ENCODE measurements at regions not wholly inside any gene's neighbourhood (a gene's known extent, or its start where the extent isn't known, plus 50 kb on each side); places are given as distances from the start of the nearest gene placed in this dataset.

DNA sequence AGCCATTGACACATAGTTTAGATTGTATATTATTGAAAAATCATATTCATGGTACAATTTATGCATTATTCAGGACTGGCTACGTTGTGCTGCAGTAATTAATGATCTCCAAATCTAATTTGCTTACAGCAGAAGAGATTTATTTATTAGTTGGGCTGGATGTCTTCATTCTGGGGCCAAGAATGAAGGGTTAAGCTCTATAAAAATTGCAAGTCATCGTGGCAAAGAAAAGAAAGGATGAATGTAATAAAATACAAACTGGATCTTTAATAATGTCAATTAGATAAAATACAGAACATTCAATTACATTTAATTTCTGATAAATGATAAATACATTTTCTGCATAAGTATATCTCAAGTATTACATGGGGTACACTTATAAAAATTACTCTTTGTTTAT is 151.8 kb upstream of the ANO5 start:
- H3K36me3 ChIP-seq, result no peaks in the 10 kb centered on the region
- TF ChIP-seq, protein P1, sequence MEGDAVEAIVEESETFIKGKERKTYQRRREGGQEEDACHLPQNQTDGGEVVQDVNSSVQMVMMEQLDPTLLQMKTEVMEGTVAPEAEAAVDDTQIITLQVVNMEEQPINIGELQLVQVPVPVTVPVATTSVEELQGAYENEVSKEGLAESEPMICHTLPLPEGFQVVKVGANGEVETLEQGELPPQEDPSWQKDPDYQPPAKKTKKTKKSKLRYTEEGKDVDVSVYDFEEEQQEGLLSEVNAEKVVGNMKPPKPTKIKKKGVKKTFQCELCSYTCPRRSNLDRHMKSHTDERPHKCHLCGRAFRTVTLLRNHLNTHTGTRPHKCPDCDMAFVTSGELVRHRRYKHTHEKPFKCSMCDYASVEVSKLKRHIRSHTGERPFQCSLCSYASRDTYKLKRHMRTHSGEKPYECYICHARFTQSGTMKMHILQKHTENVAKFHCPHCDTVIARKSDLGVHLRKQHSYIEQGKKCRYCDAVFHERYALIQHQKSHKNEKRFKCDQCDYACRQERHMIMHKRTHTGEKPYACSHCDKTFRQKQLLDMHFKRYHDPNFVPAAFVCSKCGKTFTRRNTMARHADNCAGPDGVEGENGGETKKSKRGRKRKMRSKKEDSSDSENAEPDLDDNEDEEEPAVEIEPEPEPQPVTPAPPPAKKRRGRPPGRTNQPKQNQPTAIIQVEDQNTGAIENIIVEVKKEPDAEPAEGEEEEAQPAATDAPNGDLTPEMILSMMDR (IDR thresholded peaks at IDR 0.05), result no peak
- no peak overlapping the region for H3K27ac ChIP-seq
- no peaks in the 10 kb centered on the region for H3K9me3 ChIP-seq
- DNase-seq (ENCODE audit: low spot score), result no peak
- no peaks in the 10 kb centered on the region for H3K4me1 ChIP-seq
- H3K4me3 ChIP-seq, result no peak overlapping the region
- no peaks in the 10 kb centered on the region for H3K27me3 ChIP-seq

DNA sequence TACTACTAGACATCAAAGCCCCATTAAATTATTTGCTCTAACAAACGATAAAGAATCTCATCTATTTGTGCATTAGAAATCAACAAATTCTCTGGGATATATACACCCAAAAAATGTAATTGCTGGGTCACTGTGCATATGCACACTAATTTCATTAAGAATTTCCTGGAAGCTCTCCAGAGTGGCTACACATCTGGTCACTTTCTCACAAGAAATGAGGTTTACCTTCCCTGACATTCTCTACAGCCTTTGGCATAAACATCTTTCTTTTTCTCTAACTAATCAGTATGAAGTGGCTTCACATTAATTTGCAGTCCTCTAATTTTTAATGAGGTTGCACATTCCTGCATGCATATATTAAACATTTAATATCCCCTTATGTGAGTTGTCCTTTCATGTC is 150.8 kb upstream of the ANO5 start:
- no peaks in the 10 kb centered on the region for H3K9me3 ChIP-seq
- TF ChIP-seq, protein P1 (IDR thresholded peaks at IDR 0.05), result no peak
- no peaks in the 10 kb centered on the region for H3K27me3 ChIP-seq
- H3K36me3 ChIP-seq, result no peaks in the 10 kb centered on the region
- no peaks in the 10 kb centered on the region for H3K4me1 ChIP-seq
- no peak overlapping the region for H3K27ac ChIP-seq
- H3K4me3 ChIP-seq, result no peak overlapping the region
- DNase-seq (ENCODE audit: low spot score), result no peak

DNA sequence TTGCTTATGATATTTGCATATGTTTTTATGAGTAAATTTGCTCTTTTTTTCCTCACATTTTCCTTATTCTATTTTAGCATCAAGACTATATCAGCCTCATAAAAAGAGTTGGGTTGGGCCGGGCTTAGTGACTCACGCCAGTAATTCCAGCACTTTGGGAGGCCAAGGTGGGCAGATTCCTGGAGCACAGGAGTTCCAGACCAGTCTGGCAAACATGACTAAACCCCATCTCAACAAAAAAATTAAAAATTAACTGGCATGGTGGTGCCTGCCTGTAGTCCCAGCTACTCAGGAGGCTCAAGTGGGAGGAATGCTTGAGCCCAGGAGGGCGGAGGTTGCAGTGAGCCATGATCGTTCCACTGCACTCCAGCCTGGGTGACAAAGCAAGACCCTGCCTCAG is 148.8 kb upstream of the ANO5 start:
- no peaks in the 10 kb centered on the region for H3K27me3 ChIP-seq
- TF ChIP-seq, protein P1 (IDR thresholded peaks at IDR 0.05), result no peak
- no peak overlapping the region for H3K27ac ChIP-seq
- H3K9me3 ChIP-seq, result no peaks in the 10 kb centered on the region
- DNase-seq (ENCODE audit: low spot score), result no peak
- H3K4me3 ChIP-seq, result no peak overlapping the region
- no peaks in the 10 kb centered on the region for H3K4me1 ChIP-seq
- no peaks in the 10 kb centered on the region for H3K36me3 ChIP-seq

DNA sequence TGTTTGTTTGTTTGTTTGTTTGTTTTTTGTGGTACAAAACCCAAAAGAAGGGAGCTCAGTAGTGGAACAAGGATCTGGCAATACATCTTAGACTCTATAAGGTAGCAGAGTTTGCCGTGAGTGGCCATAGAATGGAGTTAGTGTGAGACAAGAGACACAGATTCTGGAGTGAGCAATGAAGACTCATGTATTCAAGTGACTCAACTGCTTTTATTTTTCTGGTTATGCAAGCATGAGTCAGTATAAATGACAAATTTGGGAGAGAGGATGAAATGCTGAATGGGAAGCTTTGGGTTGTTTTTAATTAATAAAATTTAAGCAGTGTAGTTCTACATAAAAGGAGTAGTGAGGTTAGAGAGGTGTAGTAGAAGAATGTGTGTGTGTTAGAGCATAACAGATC is 143.6 kb upstream of the ANO5 start:
- no peak overlapping the region for H3K27ac ChIP-seq
- no peak overlapping the region for H3K4me3 ChIP-seq
- DNase-seq (ENCODE audit: low spot score), result no peak
- no peaks in the 10 kb centered on the region for H3K9me3 ChIP-seq
- H3K27me3 ChIP-seq, result no peaks in the 10 kb centered on the region
- H3K4me1 ChIP-seq, result no peaks in the 10 kb centered on the region
- no peaks in the 10 kb centered on the region for H3K36me3 ChIP-seq
- TF ChIP-seq, protein P1 (IDR thresholded peaks at IDR 0.05), result no peak

DNA sequence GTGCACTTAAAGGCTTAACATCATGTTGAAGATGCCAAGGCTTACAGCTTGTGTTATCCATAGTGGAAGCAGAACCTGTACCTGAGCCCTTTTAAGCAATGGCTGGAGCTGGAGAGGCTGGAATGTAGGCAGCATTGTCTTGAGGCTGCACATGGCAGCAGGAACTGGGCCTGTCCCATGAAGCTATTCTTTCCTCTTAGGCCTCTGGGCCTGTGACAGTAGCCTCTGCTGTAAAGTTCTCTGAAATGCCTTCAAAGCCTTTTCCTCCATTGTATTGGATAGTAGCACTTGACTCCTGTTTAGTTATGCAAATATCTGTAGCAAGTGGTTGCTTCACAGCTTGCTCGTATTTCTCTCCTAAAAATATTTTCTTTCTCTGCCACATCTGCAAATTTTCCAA is 127.4 kb upstream of the ANO5 start:
- Histone ChIP-seq H3K27me3 (no peaks in the 10 kb centered on the region), H3K4me3 (no peak overlapping the region), H3K36me3 (no peaks in the 10 kb centered on the region), H3K27ac (no peak overlapping the region), H3K9me3 (peaks cover 0 to 36% of the 10 kb centered on the region in 2 donors), H3K4me1 (no peaks in the 10 kb centered on the region)
- DNase-seq (ENCODE audit: low spot score), result no peak
- TF ChIP-seq, protein P1 (IDR thresholded peaks at IDR 0.05), result no peak

DNA sequence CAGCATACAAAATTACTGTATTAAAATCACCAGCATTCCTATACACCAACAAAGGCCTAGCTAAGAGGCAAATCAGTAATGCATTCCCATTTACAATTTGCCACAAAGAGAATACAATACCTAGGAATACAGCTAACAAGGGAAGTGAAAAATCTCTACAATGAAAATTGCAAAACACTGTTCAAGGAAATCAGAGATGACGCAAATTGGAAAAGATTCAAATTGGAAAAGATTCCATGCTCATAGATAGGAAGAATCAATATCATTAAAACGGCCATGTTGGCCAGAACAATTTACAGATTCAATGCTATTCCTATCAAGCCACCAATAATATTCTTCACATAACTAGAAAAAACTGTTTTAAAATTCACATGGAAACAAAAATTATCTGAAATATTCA is 123.0 kb upstream of the ANO5 start:
- H3K4me3 ChIP-seq, result no peak overlapping the region
- H3K9me3 ChIP-seq, result peaks cover 0 to 37% of the 10 kb centered on the region in 2 donors
- H3K27ac ChIP-seq, result no peak overlapping the region
- no peaks in the 10 kb centered on the region for H3K4me1 ChIP-seq
- no peak for DNase-seq (ENCODE audit: low spot score)
- TF ChIP-seq, protein P1 (IDR thresholded peaks at IDR 0.05), result no peak
- no peaks in the 10 kb centered on the region for H3K27me3 ChIP-seq
- no peaks in the 10 kb centered on the region for H3K36me3 ChIP-seq
